Osteoblast (primary cell): ENCODE measurements at regions not wholly inside any gene's neighbourhood (a gene's known extent, or its start where the extent isn't known, plus 50 kb on each side); places are given as distances from the start of the nearest gene placed in this dataset.

Experiments used
- DNase-seq: peaks from one replicate; pipeline ENCODE4 v3.0.0; 2011; ENCODE audit warnings: low spot score, mixed read lengths; ENCODE audit not compliant: insufficient read length; ENCODE audit errors: missing footprints
- H2AFZ ChIP-seq: 2 replicates; pipeline ENCODE4 v1.6.0; 2011; ENCODE audit warnings: mild to moderate bottlenecking, low read length
- H3K27ac ChIP-seq: 2 replicates; pipeline ENCODE4 v1.5.1; 2011; ENCODE audit warnings: mild to moderate bottlenecking, low read depth, low read length, moderate library complexity
- H3K27me3 ChIP-seq: 2 replicates; pipeline ENCODE4 v1.6.0; 2012; ENCODE audit warnings: mild to moderate bottlenecking, control low read depth, inconsistent platforms, low read length, moderate library complexity; ENCODE audit not compliant: insufficient read depth
- H3K36me3 ChIP-seq: 2 replicates; pipeline ENCODE4 v1.5.1; 2011; ENCODE audit warnings: mild to moderate bottlenecking, low read length, control low read depth, moderate library complexity; ENCODE audit not compliant: insufficient read depth
- H3K4me1 ChIP-seq: 2 replicates; pipeline ENCODE4 v1.5.1; 2011; ENCODE audit warnings: mild to moderate bottlenecking, low read length, control low read depth, moderate library complexity; ENCODE audit not compliant: insufficient read depth
- H3K4me2 ChIP-seq: 2 replicates; pipeline ENCODE4 v1.6.0; 2011; ENCODE audit warnings: mild to moderate bottlenecking, low read length; ENCODE audit not compliant: insufficient read depth
- H3K4me3 ChIP-seq: fragments of 200-600 bp; sonication (generic); 3 replicates; pipeline ENCODE4 v1.5.1; 2012; ENCODE audit warnings: mild to moderate bottlenecking, low read length, inconsistent platforms; ENCODE audit not compliant: insufficient read depth
- H3K79me2 ChIP-seq: 2 replicates; pipeline ENCODE4 v1.6.0; 2012; ENCODE audit warnings: mild to moderate bottlenecking, low read length, control low read depth, inconsistent platforms; ENCODE audit not compliant: insufficient read depth
- H3K9me3 ChIP-seq: 2 replicates; pipeline ENCODE4 v1.5.1; 2011; ENCODE audit warnings: low read depth, low read length, control low read depth
- H4K20me1 ChIP-seq: 2 replicates; pipeline ENCODE4 v1.6.0; 2012; ENCODE audit warnings: mild to moderate bottlenecking, low read length, control low read depth; ENCODE audit not compliant: insufficient read depth
- TF ChIP-seq, protein P1 (sequence below): IDR thresholded peaks from 2 replicates; pipeline ENCODE4 v1.5.1; 2011; ENCODE audit warnings: mild to moderate bottlenecking, low read depth, low read length, moderate library complexity; ENCODE audit errors: extremely low read depth

DNA sequence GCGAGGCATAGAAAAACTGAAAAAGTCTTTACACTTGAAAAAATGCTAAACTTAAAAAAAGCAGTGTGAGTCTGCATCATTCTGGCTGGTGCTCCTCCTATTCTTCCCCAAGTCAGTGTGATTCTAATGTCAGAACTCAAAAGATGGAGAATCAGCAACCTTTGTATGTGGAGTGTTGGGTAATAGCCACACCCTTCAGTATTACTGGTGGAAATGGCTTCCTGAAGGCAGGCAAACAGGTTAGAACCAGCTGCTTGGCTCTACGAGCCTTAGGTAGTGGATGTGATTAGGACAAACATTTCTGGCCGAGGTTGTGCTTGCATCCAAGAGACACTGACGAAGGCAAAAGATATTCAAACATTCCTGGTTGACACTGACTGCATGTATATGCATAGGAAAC lies 353.4 kb upstream of the TACR3 start:
- peaks cover 3% of the 10 kb centered on the region for H3K9me3 ChIP-seq
- DNase-seq: no peak

DNA sequence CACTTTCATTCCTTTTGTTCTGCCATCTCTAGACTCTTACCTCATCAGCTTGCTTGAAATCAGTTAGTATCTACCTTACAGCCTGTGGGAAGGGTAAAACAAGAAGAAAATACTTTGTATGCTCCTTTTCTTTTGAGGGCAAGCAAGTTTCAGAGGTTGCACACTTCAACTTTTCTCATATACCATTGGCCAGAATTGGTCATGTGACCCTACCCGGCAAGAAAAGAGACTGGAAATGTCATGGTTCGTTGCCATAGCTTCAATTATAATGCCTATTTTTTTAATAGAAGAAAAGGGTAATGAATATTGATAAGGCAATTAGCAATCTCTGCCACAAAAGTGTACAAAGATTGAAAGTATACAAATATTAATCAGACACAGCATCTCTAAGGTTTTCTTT lies 346.7 kb upstream of the TACR3 start:
- Histone ChIP-seq H3K27me3 (no peaks in the 10 kb centered on the region), H3K9me3 (no peaks in the 10 kb centered on the region), H3K36me3 (no peaks in the 10 kb centered on the region), H4K20me1 (no peaks in the 10 kb centered on the region), H3K79me2 (no peaks in the 10 kb centered on the region), H2AFZ (no peak overlapping the region), H3K4me3 (no peak overlapping the region), H3K4me1 (no peaks in the 10 kb centered on the region), H3K27ac (no peak overlapping the region), H3K4me2 (no peak overlapping the region)
- TF ChIP-seq, protein P1, sequence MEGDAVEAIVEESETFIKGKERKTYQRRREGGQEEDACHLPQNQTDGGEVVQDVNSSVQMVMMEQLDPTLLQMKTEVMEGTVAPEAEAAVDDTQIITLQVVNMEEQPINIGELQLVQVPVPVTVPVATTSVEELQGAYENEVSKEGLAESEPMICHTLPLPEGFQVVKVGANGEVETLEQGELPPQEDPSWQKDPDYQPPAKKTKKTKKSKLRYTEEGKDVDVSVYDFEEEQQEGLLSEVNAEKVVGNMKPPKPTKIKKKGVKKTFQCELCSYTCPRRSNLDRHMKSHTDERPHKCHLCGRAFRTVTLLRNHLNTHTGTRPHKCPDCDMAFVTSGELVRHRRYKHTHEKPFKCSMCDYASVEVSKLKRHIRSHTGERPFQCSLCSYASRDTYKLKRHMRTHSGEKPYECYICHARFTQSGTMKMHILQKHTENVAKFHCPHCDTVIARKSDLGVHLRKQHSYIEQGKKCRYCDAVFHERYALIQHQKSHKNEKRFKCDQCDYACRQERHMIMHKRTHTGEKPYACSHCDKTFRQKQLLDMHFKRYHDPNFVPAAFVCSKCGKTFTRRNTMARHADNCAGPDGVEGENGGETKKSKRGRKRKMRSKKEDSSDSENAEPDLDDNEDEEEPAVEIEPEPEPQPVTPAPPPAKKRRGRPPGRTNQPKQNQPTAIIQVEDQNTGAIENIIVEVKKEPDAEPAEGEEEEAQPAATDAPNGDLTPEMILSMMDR: no peak
- no peak for DNase-seq

More for the DNA sequence above, 353.4 kb upstream of the TACR3 start:
- TF ChIP-seq, protein P1: no peak
- H3K4me1 ChIP-seq: no peaks in the 10 kb centered on the region
- H2AFZ ChIP-seq: no peak overlapping the region
- H3K36me3 ChIP-seq: no peaks in the 10 kb centered on the region
- no peaks in the 10 kb centered on the region for H3K27me3 ChIP-seq
- H3K4me3 ChIP-seq: no peak overlapping the region
- H3K79me2 ChIP-seq: no peaks in the 10 kb centered on the region
- no peaks in the 10 kb centered on the region for H4K20me1 ChIP-seq
- H3K27ac ChIP-seq: no peak overlapping the region
- no peak overlapping the region for H3K4me2 ChIP-seq

DNA sequence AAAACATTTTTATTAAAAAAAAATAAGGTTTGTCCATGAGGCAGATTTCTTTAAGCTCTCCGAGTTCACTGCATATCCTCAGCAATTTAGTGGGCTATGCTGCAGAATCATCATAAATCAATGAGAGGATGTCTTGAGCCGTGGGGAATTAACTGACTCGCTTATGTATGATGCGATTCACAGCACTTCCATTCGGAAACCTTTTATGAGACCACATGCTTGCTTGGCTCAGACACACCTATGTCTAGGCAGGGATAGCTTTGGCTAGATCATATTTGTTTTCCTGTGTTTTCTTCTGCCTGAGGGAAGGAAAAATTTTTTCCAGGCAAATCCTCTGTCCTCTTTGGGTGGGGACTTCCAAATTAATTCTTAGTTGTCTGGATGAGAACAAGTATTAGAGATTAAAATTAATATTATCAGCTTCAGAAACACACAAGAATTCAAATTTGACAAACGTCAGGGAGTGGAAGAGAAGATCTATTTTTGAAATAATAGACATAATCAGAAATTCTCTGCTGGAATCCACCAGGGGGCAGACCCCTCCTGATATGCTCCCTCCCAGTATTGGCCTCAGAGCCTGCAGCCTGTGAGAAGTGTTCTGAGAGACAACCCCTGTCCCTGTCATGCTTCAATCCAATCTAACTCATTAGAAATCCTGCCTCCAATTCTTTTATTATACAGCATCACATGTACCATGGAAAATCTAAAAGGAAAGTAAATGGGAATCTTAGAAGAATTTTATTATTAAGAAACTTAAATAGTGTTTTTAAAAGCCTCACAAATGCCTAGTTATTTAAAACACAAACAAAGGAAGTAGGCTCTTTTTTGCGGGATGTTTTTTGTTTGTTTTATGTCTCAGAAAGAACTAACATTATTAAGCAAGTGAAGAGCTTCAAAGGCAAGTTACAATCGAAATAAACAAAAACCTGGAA lies 345.1 kb upstream of the TACR3 start:
- no peak overlapping the region for H2AFZ ChIP-seq

DNA sequence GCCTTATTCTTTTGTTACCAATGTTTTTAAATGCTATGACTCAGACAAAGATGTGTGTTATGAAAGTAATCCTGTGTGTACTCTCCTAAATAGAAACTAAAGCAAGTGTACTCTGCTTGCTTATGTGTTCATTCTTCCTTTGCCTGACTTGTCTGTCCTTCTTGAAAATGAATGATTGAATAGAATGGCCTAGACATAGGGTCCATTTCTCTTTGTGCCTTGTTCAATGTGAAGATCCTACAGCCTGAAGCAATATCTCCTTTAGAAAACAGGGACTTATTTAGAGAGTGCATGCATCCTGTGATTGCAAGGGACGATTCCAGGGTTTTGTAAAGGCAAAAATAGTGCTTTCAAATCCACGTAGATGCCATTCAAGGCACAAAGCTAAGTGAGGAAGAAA lies 343.6 kb upstream of the TACR3 start:
- H3K4me1 ChIP-seq: no peaks in the 10 kb centered on the region
- TF ChIP-seq, protein P1: no peak
- H3K36me3 ChIP-seq: no peaks in the 10 kb centered on the region
- no peak overlapping the region for H3K4me3 ChIP-seq
- H2AFZ ChIP-seq: no peak overlapping the region
- H3K4me2 ChIP-seq: no peak overlapping the region
- no peaks in the 10 kb centered on the region for H3K79me2 ChIP-seq
- H3K9me3 ChIP-seq: no peaks in the 10 kb centered on the region
- no peak for DNase-seq
- no peak overlapping the region for H3K27ac ChIP-seq
- no peaks in the 10 kb centered on the region for H3K27me3 ChIP-seq
- no peaks in the 10 kb centered on the region for H4K20me1 ChIP-seq

More for the DNA sequence above, 345.1 kb upstream of the TACR3 start:
- no peak for DNase-seq
- no peaks in the 10 kb centered on the region for H3K79me2 ChIP-seq
- H3K4me3 ChIP-seq: no peak overlapping the region
- H4K20me1 ChIP-seq: no peaks in the 10 kb centered on the region
- TF ChIP-seq, protein P1: peak; percentile 18
- H3K4me1 ChIP-seq: no peaks in the 10 kb centered on the region
- no peak overlapping the region for H3K27ac ChIP-seq
- H3K27me3 ChIP-seq: no peaks in the 10 kb centered on the region
- no peaks in the 10 kb centered on the region for H3K36me3 ChIP-seq
- H3K4me2 ChIP-seq: no peak overlapping the region
- H3K9me3 ChIP-seq: no peaks in the 10 kb centered on the region
